HG03025 (cell line): ENCODE measurements at regions not wholly inside any gene's neighbourhood (a gene's known extent, or its start where the extent isn't known, plus 50 kb on each side); places are given as distances from the start of the nearest gene placed in this dataset.
"Not testable (repeated sequence)": the region's sequence is repeated elsewhere in the genome, so short reads cannot be mapped to it uniquely, and the experiment has no call there.

Experiments used
- ATAC-seq: cut with Tn5 transposase; IDR thresholded peaks from one replicate; pipeline ENCODE4 v1.9.1; 2021; ENCODE audit warnings: mild to moderate bottlenecking, moderate library complexity; ENCODE audit not compliant: unreplicated experiment, low FRiP score

GRCh38 chr1:143845193-143845592 lies 126.6 kb downstream of the FAM72C start:
- not testable (repeated sequence) for ATAC-seq

GRCh38 chr1:143842058-143842457 lies 129.7 kb downstream of the FAM72C start:
- ATAC-seq, result not testable (repeated sequence)

- ATAC-seq, result not testable (repeated sequence)
These were observed 132.6 kb downstream of the FAM72C start for GRCh38 chr1:143839182-143839581.

- not testable (repeated sequence) for ATAC-seq
These were observed 133.2 kb downstream of the FAM72C start for GRCh38 chr1:143838598-143838929.

GRCh38 chr1:143837924-143838597 lies 133.7 kb downstream of the FAM72C start:
- not testable (repeated sequence) for ATAC-seq

GRCh38 chr1:143833376-143833775 lies 138.4 kb downstream of the FAM72C start:
- not testable (repeated sequence) for ATAC-seq

- ATAC-seq, result not testable (repeated sequence)
These were observed 139.4 kb downstream of the FAM72C start for GRCh38 chr1:143832379-143832716.

GRCh38 chr1:143831479-143832378 lies 140.1 kb downstream of the FAM72C start:
- not testable (repeated sequence) for ATAC-seq

- not testable (repeated sequence) for ATAC-seq
These were observed 145.6 kb downstream of the FAM72C start for GRCh38 chr1:143826162-143826561.

- not testable (repeated sequence) for ATAC-seq
These were observed 147.5 kb downstream of the FAM72C start for GRCh38 chr1:143824266-143824665.

GRCh38 chr1:143820058-143820457 lies 151.7 kb downstream of the FAM72C start:
- not testable (repeated sequence) for ATAC-seq

GRCh38 chr1:143816369-143816768 lies 155.4 kb downstream of the FAM72C start:
- ATAC-seq, result not testable (repeated sequence)

- ATAC-seq, result not testable (repeated sequence)
These were observed 166.4 kb downstream of the FAM72C start for GRCh38 chr1:143805374-143805773.

- not testable (repeated sequence) for ATAC-seq
These were observed 167.0 kb downstream of the FAM72C start for GRCh38 chr1:143804707-143805356.

- not testable (repeated sequence) for ATAC-seq
These were observed 167.8 kb downstream of the FAM72C start for GRCh38 chr1:143803927-143804411.

GRCh38 chr1:143803095-143803494 lies 168.7 kb downstream of the FAM72C start:
- not testable (repeated sequence) for ATAC-seq

- ATAC-seq, result not testable (repeated sequence)
These were observed 172.1 kb downstream of the FAM72C start for GRCh38 chr1:143799568-143800187.

GRCh38 chr1:143796369-143796768 lies 175.4 kb downstream of the FAM72C start:
- ATAC-seq, result not testable (repeated sequence)

- not testable (repeated sequence) for ATAC-seq
These were observed 179.5 kb downstream of the FAM72C start for GRCh38 chr1:143792047-143792937.
